H1 (cell line): ENCODE measurements at regions not wholly inside any gene's neighbourhood (a gene's known extent, or its start where the extent isn't known, plus 50 kb on each side); places are given as distances from the start of the nearest gene placed in this dataset.

Source experiments
- CTCF ChIA-PET: fragments of 300-600 bp; sonication (Branson Sonifier 250); formaldehyde crosslinking; loops from one replicate; lab custom pipeline; 2021; ENCODE audit not compliant: partially characterized antibody; lab: Charles Lee
- POLR2A ChIA-PET: fragments of 300-600 bp; sonication (Branson Sonifier 250); formaldehyde crosslinking; loops from one replicate; lab custom pipeline; 2021; ENCODE audit warnings: inconsistent platforms; ENCODE audit not compliant: partially characterized antibody; lab: Charles Lee
- DNase-seq, 2 experiments: peaks; one replicate each; pipeline versions ENCODE4 v3.0.0 to v3.0.0-alpha.2; 2010 to 2022; ENCODE audit warnings: low spot score in 2 of 2, low read depth in 1 of 2, mixed read lengths in 1 of 2
- FAIRE-seq: peaks from 2 replicates; lab custom pipeline; 2011; peaks lifted over from hg19 to GRCh38; lab: Jason Lieb, UNC
- H2AFZ ChIP-seq: 2 replicates; pipeline ENCODE4 v1.8.1; 2012; ENCODE audit warnings: low read length, inconsistent platforms
- H2AK5ac ChIP-seq: 2 replicates; pipeline ENCODE4 v1.6.1; 2013; ENCODE audit warnings: low read depth, low read length
- H2BK120ac ChIP-seq: replicated peaks from 2 replicates; pipeline ENCODE3; 2013; ENCODE audit warnings: low read depth, low read length, inconsistent platforms
- H2BK12ac ChIP-seq: 2 replicates; pipeline ENCODE4 v1.6.1; 2013; ENCODE audit warnings: low read depth, low read length
- H2BK15ac ChIP-seq: 2 replicates; pipeline ENCODE4 v1.6.1; 2013; ENCODE audit warnings: low read length
- H2BK20ac ChIP-seq: 2 replicates; pipeline ENCODE4 v1.6.1; 2013; ENCODE audit warnings: low read length
- H2BK5ac ChIP-seq: 2 replicates; pipeline ENCODE4 v1.6.1; 2013; ENCODE audit warnings: low read depth, low read length
- H3K14ac ChIP-seq: 2 replicates; pipeline ENCODE4 v1.6.1; 2013; ENCODE audit warnings: inconsistent platforms; ENCODE audit not compliant: insufficient read length
- H3K18ac ChIP-seq: 2 replicates; pipeline ENCODE4 v1.6.1; 2013; ENCODE audit warnings: low read length; ENCODE audit errors: extremely low read depth
- H3K23ac ChIP-seq: 2 replicates; pipeline ENCODE4 v1.6.1; 2013; ENCODE audit warnings: inconsistent platforms; ENCODE audit not compliant: insufficient read length
- H3K23me2 ChIP-seq: 2 replicates; pipeline ENCODE4 v1.6.1; 2013; ENCODE audit warnings: low read depth, low read length
- H3K27ac ChIP-seq: 2 replicates; pipeline ENCODE4 v1.6.1; 2011; ENCODE audit warnings: low read depth, low read length, inconsistent platforms
- H3K27me3 ChIP-seq, 4 experiments: replicated peaks in 1 of 4; 1 replicate in 1 of 4; 2 replicates in 3 of 4; pipeline versions ENCODE4 v1.6.1 to v1.8.1; 2011 to 2013; ENCODE audit warnings: low read length in 3 of 4, mild to moderate bottlenecking in 3 of 4, inconsistent platforms in 2 of 4, mixed read lengths in 2 of 4, moderate library complexity in 1 of 4; ENCODE audit not compliant: control insufficient read depth in 3 of 4, insufficient read depth in 3 of 4; ENCODE audit errors: extremely low read depth in 1 of 4
- H3K36me3 ChIP-seq, 4 experiments: 2 replicates each; pipeline versions ENCODE4 v1.6.1 to v1.8.1; 2011 to 2013; ENCODE audit warnings: mild to moderate bottlenecking in 4 of 4, low read length in 3 of 4, moderate library complexity in 2 of 4, control low read depth in 1 of 4, inconsistent platforms in 1 of 4; ENCODE audit not compliant: insufficient read depth in 4 of 4, control insufficient read depth in 2 of 4
- H3K4ac ChIP-seq: replicated peaks from 2 replicates; pipeline ENCODE3; 2013; ENCODE audit warnings: low read length, low read depth, mixed read lengths, inconsistent platforms; ENCODE audit not compliant: insufficient read length
- H3K4me1 ChIP-seq, 4 experiments: replicated peaks in 1 of 4; 1 replicate in 1 of 4; 2 replicates in 3 of 4; pipeline versions ENCODE4 v1.6.1 to v1.8.1; 2011 to 2013; ENCODE audit warnings: low read length in 3 of 4, inconsistent platforms in 2 of 4, mixed read lengths in 1 of 4; ENCODE audit not compliant: insufficient read depth in 4 of 4, control insufficient read depth in 3 of 4
- H3K4me2 ChIP-seq, 2 experiments: 2 replicates each; pipeline versions ENCODE4 v1.6.1 to v1.8.1; 2011 to 2013; ENCODE audit warnings: low read depth in 2 of 2, low read length in 2 of 2, control low read depth in 1 of 2, inconsistent platforms in 1 of 2, mild to moderate bottlenecking in 1 of 2; ENCODE audit not compliant: insufficient read depth in 1 of 2
- H3K4me3 ChIP-seq, 4 experiments: fragments of 200-600, 300-600 bp in 1 of 4; sonication (generic), shearing (Covaris generic), sonication (Bioruptor Twin) in 1 of 4; 2 replicates each; pipeline versions ENCODE4 v1.5.1 to v1.8.1; 2011 to 2016; ENCODE audit warnings: low read length in 4 of 4, low read depth in 3 of 4, control low read depth in 2 of 4, inconsistent platforms in 2 of 4, mild to moderate bottlenecking in 2 of 4, mixed read lengths in 1 of 4, moderate library complexity in 1 of 4; ENCODE audit not compliant: insufficient read depth in 2 of 4; ENCODE audit errors: extremely low read depth in 1 of 4
- H3K56ac ChIP-seq: replicated peaks from 2 replicates; pipeline ENCODE3; 2013; ENCODE audit warnings: low read depth, mild to moderate bottlenecking, mixed read lengths, low read length, inconsistent platforms; ENCODE audit not compliant: insufficient read length
- H3K79me1 ChIP-seq: 2 replicates; pipeline ENCODE4 v1.6.1; 2013; ENCODE audit warnings: low read depth, low read length, control low read depth
- H3K79me2 ChIP-seq, 2 experiments: 2 replicates each; pipeline versions ENCODE4 v1.6.1 to v1.8.1; 2012 to 2013; ENCODE audit warnings: low read length in 2 of 2, mild to moderate bottlenecking in 2 of 2, inconsistent platforms in 1 of 2; ENCODE audit not compliant: insufficient read depth in 2 of 2, control insufficient read depth in 1 of 2
- H3K9ac ChIP-seq, 4 experiments: replicated peaks in 1 of 4; 1 replicate in 1 of 4; 2 replicates in 3 of 4; pipeline versions ENCODE4 v1.6.1 to v1.8.1; 2011 to 2013; ENCODE audit warnings: low read depth in 3 of 4, low read length in 3 of 4, control low read depth in 2 of 4, mild to moderate bottlenecking in 2 of 4, moderate library complexity in 2 of 4, inconsistent platforms in 1 of 4; ENCODE audit errors: extremely low read depth in 1 of 4
- H3K9me3 ChIP-seq, 2 experiments: 2 replicates each; pipeline versions ENCODE4 v1.6.1 to v1.8.1; 2012 to 2013; ENCODE audit warnings: mild to moderate bottlenecking in 2 of 2, moderate library complexity in 2 of 2, control low read depth in 1 of 2, inconsistent platforms in 1 of 2, low read depth in 1 of 2, low read length in 1 of 2, mixed read lengths in 1 of 2; ENCODE audit not compliant: insufficient read depth in 2 of 2
- H4K20me1 ChIP-seq, 2 experiments: replicated peaks in 1 of 2; 2 replicates each; pipeline versions ENCODE3 to v1.8.1; 2011 to 2013; ENCODE audit warnings: inconsistent platforms in 2 of 2, low read length in 2 of 2, mild to moderate bottlenecking in 1 of 2; ENCODE audit not compliant: insufficient read depth in 2 of 2, control insufficient read depth in 1 of 2
- H4K5ac ChIP-seq: 2 replicates; pipeline ENCODE4 v1.6.1; 2013; ENCODE audit warnings: low read length, low read depth, mixed read lengths, inconsistent platforms; ENCODE audit not compliant: insufficient read length
- H4K8ac ChIP-seq: 2 replicates; pipeline ENCODE4 v1.8.0; 2013; ENCODE audit warnings: mild to moderate bottlenecking, moderate library complexity, low read length, inconsistent platforms; ENCODE audit not compliant: insufficient read depth; ENCODE audit errors: extremely low read depth
- H4K91ac ChIP-seq: replicated peaks from 2 replicates; pipeline ENCODE3; 2013; ENCODE audit warnings: low read length, mixed read lengths, inconsistent platforms; ENCODE audit not compliant: insufficient read length
- ATF3 ChIP-seq: IDR thresholded peaks from 2 replicates; pipeline ENCODE4 v1.6.1; 2011; ENCODE audit warnings: low read depth, mild to moderate bottlenecking, low read length; ENCODE audit not compliant: insufficient read depth
- CBX5 ChIP-seq: fragments of 300-800, 300-1000 bp; sonication (generic); IDR thresholded peaks from 2 replicates; pipeline ENCODE4 v1.7.1; 2016; ENCODE audit warnings: antibody characterized with exemption, low read length, low read depth
- CBX8 ChIP-seq: fragments of 300-800, 300-1000 bp; sonication (generic); IDR thresholded peaks from 2 replicates; pipeline ENCODE4 v1.7.1; 2016; ENCODE audit warnings: low read depth, low read length, borderline replicate concordance
- CREB1 ChIP-seq: IDR thresholded peaks from 2 replicates; pipeline ENCODE4 v1.6.1; 2012; ENCODE audit warnings: inconsistent platforms
- E2F6 ChIP-seq: IDR thresholded peaks from 2 replicates; pipeline ENCODE4 v1.6.1; 2012; ENCODE audit warnings: inconsistent platforms
- EP300 ChIP-seq, 2 experiments: IDR thresholded peaks; 1 replicate in 1 of 2; 2 replicates in 1 of 2; pipeline ENCODE4 v1.6.1; 2011 to 2012; ENCODE audit warnings: low read depth in 2 of 2, low read length in 2 of 2, mild to moderate bottlenecking in 2 of 2, borderline replicate concordance in 1 of 2, inconsistent platforms in 1 of 2, moderate library complexity in 1 of 2
- MAX ChIP-seq: IDR thresholded peaks from 2 replicates; pipeline ENCODE4 v1.6.1; 2012; ENCODE audit warnings: inconsistent platforms
- RAD21 ChIP-seq, 2 experiments: IDR thresholded peaks in 1 of 2; conservative IDR thresholded peaks in 1 of 2; 2 replicates each; pipeline ENCODE4 v1.6.1; 2011; ENCODE audit warnings: low read depth in 2 of 2, low read length in 2 of 2, improper control_type of control experiment in 1 of 2, inconsistent platforms in 1 of 2, mild to moderate bottlenecking in 1 of 2, moderate library complexity in 1 of 2
- RBBP5 ChIP-seq: IDR thresholded peaks from 2 replicates; pipeline ENCODE4 v1.7.1; 2012; ENCODE audit warnings: low read depth, mild to moderate bottlenecking, inconsistent platforms, low read length, moderate library complexity, borderline replicate concordance
- SIN3A ChIP-seq, 2 experiments: IDR thresholded peaks in 1 of 2; conservative IDR thresholded peaks in 1 of 2; 2 replicates each; pipeline ENCODE4 v1.6.1; 2011 to 2012; ENCODE audit warnings: low read length in 2 of 2, improper control_type of control experiment in 1 of 2, low read depth in 1 of 2, mild to moderate bottlenecking in 1 of 2
- SIRT6 ChIP-seq: IDR thresholded peaks from one replicate; pipeline ENCODE4 v1.7.1; 2012; ENCODE audit warnings: low read length, inconsistent platforms
- SRF ChIP-seq: IDR thresholded peaks from 2 replicates; pipeline ENCODE4 v1.6.1; 2011; ENCODE audit warnings: mild to moderate bottlenecking, low read depth, low read length, moderate library complexity
- WGBS, 2 experiments: shearing (Covaris generic) in 1 of 2; methylation state at CpG; one replicate each; pipeline versions ENCODE4 v1.1.6 to v1.1.7; 2013 to 2015; ENCODE audit warnings: low lambda C conversion rate in 2 of 2, mixed read lengths in 2 of 2, inconsistent platforms in 1 of 2, low coverage in 1 of 2, missing lambda C conversion rate in 1 of 2; ENCODE audit not compliant: insufficient replicate concordance in 2 of 2, insufficient coverage in 1 of 2, insufficient read length in 1 of 2; ENCODE audit errors: extremely low coverage in 1 of 2, missing lambda C conversion rate in 1 of 2; 5-methylcytosine and 5-hydroxymethylcytosine counted together

GRCh38 chr17:52653014-52653413, 494.5 kb upstream of the CA10 start:
- no peak overlapping the region for H2BK15ac ChIP-seq

More at GRCh38 chr17:52653014-52653413, 494.5 kb upstream of the CA10 start:
- Histone ChIP-seq H2AFZ (no peak overlapping the region), H3K23ac (no peak overlapping the region), H3K9me3 (no peaks in the 10 kb centered on the region), H3K27ac (no peak overlapping the region), H3K14ac (no peak overlapping the region), H2BK20ac (no peak overlapping the region), H3K36me3 (no peaks in the 10 kb centered on the region), H3K4ac (no peak overlapping the region), H4K5ac (no peak overlapping the region), H3K4me1 (no peaks in the 10 kb centered on the region), H2BK120ac (no peak overlapping the region), H4K20me1 (no peaks in the 10 kb centered on the region), H3K4me3 (no peak overlapping the region), H3K27me3 (no peaks in the 10 kb centered on the region), H3K23me2 (no peaks in the 10 kb centered on the region), H2BK12ac (no peak overlapping the region), H3K56ac (no peak overlapping the region), H3K79me1 (no peaks in the 10 kb centered on the region), H3K18ac (no peak overlapping the region), H3K9ac (no peak overlapping the region), H3K79me2 (no peaks in the 10 kb centered on the region), H4K91ac (no peak overlapping the region), H4K8ac (no peak overlapping the region), H2AK5ac (no peak overlapping the region), H3K4me2 (no peak overlapping the region), H2BK5ac (no peak overlapping the region)
- DNase-seq = no peak
- ChIA-PET CTCF (interaction anchor here (0.9 kb wide), 1 partner anchor 598 kb away, joined by 4 read pairs; no protein-coding TSS in a partner anchor), POLR2A (no interaction called here)
- FAIRE-seq = no peak
- no peak for TF ChIP-seq SIN3A (conservative IDR thresholded peaks at IDR 0.05 in 1 of 2, IDR thresholded peaks at IDR 0.05 in 1 of 2; ENCODE audit: low read depth in 1 of 2, low read length in 2 of 2)
- no peak for TF ChIP-seq EP300 (IDR thresholded peaks at IDR 0.05; ENCODE audit: borderline replicate concordance in 1 of 2, low read depth in 2 of 2, low read length in 2 of 2)
- no peak for TF ChIP-seq MAX
- TF ChIP-seq RBBP5 = no peak
- TF ChIP-seq SIRT6 = no peak
- TF ChIP-seq E2F6 = no peak
- no peak for TF ChIP-seq CBX8
- no peak for TF ChIP-seq CREB1
- TF ChIP-seq SRF = no peak
- no peak for TF ChIP-seq RAD21 (IDR thresholded peaks at IDR 0.05 in 1 of 2, conservative IDR thresholded peaks at IDR 0.05 in 1 of 2; ENCODE audit: low read depth in 2 of 2, low read length in 2 of 2)
- TF ChIP-seq ATF3 = no peak
- TF ChIP-seq CBX5 = no peak
- WGBS, 2 experiments = 100% methylated on average over 1 of the region's 1 CpG; no CpG with 5 or more reads in 1 of the 2 experiments
